AG09309 (cell line): ENCODE measurements at regions not wholly inside any gene's neighbourhood (a gene's known extent, or its start where the extent isn't known, plus 50 kb on each side); places are given as distances from the start of the nearest gene placed in this dataset.

Experiments used
- DNase-seq: peaks from one replicate; pipeline ENCODE4 v3.0.0-alpha.2; 2010; ENCODE audit warnings: low read depth
- H3K4me3 ChIP-seq: 2 replicates; pipeline ENCODE4 v1.5.1; 2011; ENCODE audit warnings: mild to moderate bottlenecking, low read depth, low read length, moderate library complexity; ENCODE audit not compliant: control insufficient read depth
- TF ChIP-seq, protein P1 (sequence below): IDR thresholded peaks from 2 replicates; pipeline ENCODE4 v1.5.1; 2011; ENCODE audit warnings: mild to moderate bottlenecking, low read depth, low read length, inconsistent platforms; ENCODE audit not compliant: insufficient read depth, control insufficient read depth; ENCODE audit errors: missing control alignments

DNA sequence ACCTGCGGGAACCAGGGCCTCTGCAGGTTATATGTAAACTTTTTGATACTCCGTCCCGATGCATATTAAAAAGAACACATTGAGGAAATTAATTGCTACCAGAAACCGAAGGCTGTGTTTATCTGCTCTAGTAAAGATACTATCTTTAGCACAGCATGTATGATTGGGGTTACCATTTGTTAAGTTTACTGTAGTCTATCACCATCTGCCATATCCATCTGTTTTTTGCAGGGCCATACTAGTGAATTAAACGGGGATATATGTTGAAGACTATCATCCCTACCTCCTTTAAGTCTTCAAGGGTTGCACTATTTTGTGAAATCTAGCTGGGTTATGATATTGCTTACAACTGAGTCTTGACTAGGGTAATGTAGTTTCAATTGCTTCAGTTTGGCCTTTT is 597.0 kb downstream of the SQOR start:
- no peak for DNase-seq
- TF ChIP-seq, protein P1, sequence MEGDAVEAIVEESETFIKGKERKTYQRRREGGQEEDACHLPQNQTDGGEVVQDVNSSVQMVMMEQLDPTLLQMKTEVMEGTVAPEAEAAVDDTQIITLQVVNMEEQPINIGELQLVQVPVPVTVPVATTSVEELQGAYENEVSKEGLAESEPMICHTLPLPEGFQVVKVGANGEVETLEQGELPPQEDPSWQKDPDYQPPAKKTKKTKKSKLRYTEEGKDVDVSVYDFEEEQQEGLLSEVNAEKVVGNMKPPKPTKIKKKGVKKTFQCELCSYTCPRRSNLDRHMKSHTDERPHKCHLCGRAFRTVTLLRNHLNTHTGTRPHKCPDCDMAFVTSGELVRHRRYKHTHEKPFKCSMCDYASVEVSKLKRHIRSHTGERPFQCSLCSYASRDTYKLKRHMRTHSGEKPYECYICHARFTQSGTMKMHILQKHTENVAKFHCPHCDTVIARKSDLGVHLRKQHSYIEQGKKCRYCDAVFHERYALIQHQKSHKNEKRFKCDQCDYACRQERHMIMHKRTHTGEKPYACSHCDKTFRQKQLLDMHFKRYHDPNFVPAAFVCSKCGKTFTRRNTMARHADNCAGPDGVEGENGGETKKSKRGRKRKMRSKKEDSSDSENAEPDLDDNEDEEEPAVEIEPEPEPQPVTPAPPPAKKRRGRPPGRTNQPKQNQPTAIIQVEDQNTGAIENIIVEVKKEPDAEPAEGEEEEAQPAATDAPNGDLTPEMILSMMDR = no peak
- no peak overlapping the region for H3K4me3 ChIP-seq

- no peak for DNase-seq
- H3K4me3 ChIP-seq = no peak overlapping the region
- TF ChIP-seq, protein P1 = no peak
Observed at GRCh38 chr15:46232471-46232870, 597.6 kb downstream of the SQOR start.

DNA sequence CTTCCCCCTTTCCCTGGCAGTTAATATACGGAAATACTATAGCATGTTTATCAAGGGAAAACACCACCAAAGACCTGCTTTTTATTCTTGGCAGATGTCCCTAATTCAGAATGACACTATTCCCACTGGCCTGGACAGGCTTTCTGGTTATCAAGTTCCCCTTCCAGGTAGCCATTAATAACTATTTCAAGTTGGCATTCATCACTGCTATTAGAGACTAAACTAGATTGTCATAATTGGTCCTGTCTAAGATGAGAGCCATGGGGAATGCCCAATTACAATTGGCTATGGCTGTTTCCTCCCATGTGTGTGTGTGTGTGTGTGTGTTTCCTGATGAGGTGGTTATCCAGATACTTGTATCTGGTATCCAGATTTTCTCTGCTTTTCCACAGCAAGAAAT is 608.1 kb downstream of the SQOR start:
- TF ChIP-seq, protein P1 = no peak
- H3K4me3 ChIP-seq = no peak overlapping the region
- DNase-seq = no peak

DNA sequence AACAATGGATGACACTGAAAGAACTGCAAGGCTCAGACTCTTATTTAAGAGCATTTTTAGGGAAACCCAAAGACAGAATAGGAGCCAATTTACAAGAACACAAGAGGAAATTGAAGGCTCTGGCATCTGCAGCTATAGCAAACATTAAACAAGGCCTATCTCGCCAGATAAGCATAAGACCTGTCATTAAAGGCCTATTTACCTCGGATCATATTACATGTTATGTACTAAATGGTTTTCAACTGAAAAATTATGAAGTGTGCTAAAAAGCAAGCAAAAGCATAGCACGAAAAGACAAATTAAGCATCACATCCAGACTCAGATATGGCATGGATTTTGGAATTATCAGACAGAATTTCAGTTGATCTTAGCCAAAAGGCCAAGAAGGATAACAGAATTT is 617.1 kb downstream of the SQOR start:
- no peak for DNase-seq
- TF ChIP-seq, protein P1 = no peak
- H3K4me3 ChIP-seq = no peak overlapping the region

GRCh38 chr15:46258056-46258455 is 623.2 kb downstream of the SQOR start:
- no peak for DNase-seq
- TF ChIP-seq, protein P1 = no peak

GRCh38 chr15:46260937-46261336 is 626.1 kb downstream of the SQOR start:
- no peak for DNase-seq
- no peak overlapping the region for H3K4me3 ChIP-seq
- TF ChIP-seq, protein P1 = no peak

More at GRCh38 chr15:46258056-46258455, 623.2 kb downstream of the SQOR start:
- no peak overlapping the region for H3K4me3 ChIP-seq
